T-helper 2 cell treated with Interferon-gamma antibody and Interleukin-4, amounts not matched to agents 5 μg/mL and 100 μg/mL, for 36 hours (primary cell): ENCODE measurements at regions not wholly inside any gene's neighbourhood (a gene's known extent, or its start where the extent isn't known, plus 50 kb on each side); places are given as distances from the start of the nearest gene placed in this dataset.
"Not testable (repeated sequence)": the region's sequence is repeated elsewhere in the genome, so short reads cannot be mapped to it uniquely, and the experiment has no call there.

Experiments
- DNase-seq: peaks from one replicate; pipeline ENCODE4 v3.0.0; 2021; ENCODE audit warnings: low spot score
- H3K27ac Mint-ChIP-seq: one replicate; pipeline ENCODE4 v1.8.0; 2021; ENCODE audit warnings: mild to moderate bottlenecking, mixed read lengths
- H3K27me3 Mint-ChIP-seq: one replicate; pipeline ENCODE4 v1.8.0; 2021; ENCODE audit warnings: low read depth, mixed read lengths
- H3K36me3 Mint-ChIP-seq: one replicate; pipeline ENCODE4 v1.8.0; 2021; ENCODE audit warnings: low read depth, mixed read lengths
- H3K4me1 Mint-ChIP-seq: one replicate; pipeline ENCODE4 v1.8.0; 2021; ENCODE audit warnings: low read depth, mixed read lengths
- H3K4me3 Mint-ChIP-seq: one replicate; pipeline ENCODE4 v1.8.0; 2022; ENCODE audit warnings: mild to moderate bottlenecking, moderate library complexity, mixed read lengths
- H3K9me3 Mint-ChIP-seq: one replicate; pipeline ENCODE4 v1.8.0; 2021; ENCODE audit warnings: mixed read lengths

- no peaks in the 10 kb centered on the region for H3K27me3 Mint-ChIP-seq
- no peaks in the 10 kb centered on the region for H3K4me1 Mint-ChIP-seq
- H3K9me3 Mint-ChIP-seq, result no peaks in the 10 kb centered on the region
- no peak overlapping the region for H3K4me3 Mint-ChIP-seq
- no peaks in the 10 kb centered on the region for H3K36me3 Mint-ChIP-seq
- H3K27ac Mint-ChIP-seq, result no peak overlapping the region
- no peak for DNase-seq
Observed at GRCh38 chr11:57903011-57903410, 120.7 kb upstream of the OR9Q1 start.

GRCh38 chr11:57903441-57904123 is 120.1 kb upstream of the OR9Q1 start:
- H3K4me3 Mint-ChIP-seq, result no peak overlapping the region
- H3K27me3 Mint-ChIP-seq, result no peaks in the 10 kb centered on the region
- H3K4me1 Mint-ChIP-seq, result no peaks in the 10 kb centered on the region
- no peak overlapping the region for H3K27ac Mint-ChIP-seq
- no peaks in the 10 kb centered on the region for H3K36me3 Mint-ChIP-seq
- H3K9me3 Mint-ChIP-seq, result no peaks in the 10 kb centered on the region
- DNase-seq, result peak; percentile 5

- no peaks in the 10 kb centered on the region for H3K4me1 Mint-ChIP-seq
Observed at GRCh38 chr11:57904376-57904775, 119.3 kb upstream of the OR9Q1 start.

GRCh38 chr11:57905439-57905838 is 118.2 kb upstream of the OR9Q1 start:
- Mint-ChIP-seq H3K9me3 (no peaks in the 10 kb centered on the region), H3K27me3 (no peaks in the 10 kb centered on the region), H3K4me1 (no peaks in the 10 kb centered on the region), H3K27ac (no peak overlapping the region), H3K36me3 (no peaks in the 10 kb centered on the region), H3K4me3 (no peak overlapping the region)
- DNase-seq, result no peak

More at GRCh38 chr11:57904376-57904775, 119.3 kb upstream of the OR9Q1 start:
- DNase-seq, result no peak
- Mint-ChIP-seq H3K9me3 (no peaks in the 10 kb centered on the region), H3K27ac (no peak overlapping the region), H3K36me3 (no peaks in the 10 kb centered on the region), H3K4me3 (no peak overlapping the region), H3K27me3 (no peaks in the 10 kb centered on the region)

- H3K27me3 Mint-ChIP-seq, DNase-seq, H3K9me3 Mint-ChIP-seq, H3K36me3 Mint-ChIP-seq, H3K27ac Mint-ChIP-seq, H3K4me3 Mint-ChIP-seq, H3K4me1 Mint-ChIP-seq: not testable (repeated sequence)
Observed at GRCh38 chr11:57908399-57908798, 115.3 kb upstream of the OR9Q1 start.

- DNase-seq, result not testable (repeated sequence)
Observed at GRCh38 chr11:57911522-57911921, 112.2 kb upstream of the OR9Q1 start.

GRCh38 chr11:57913715-57914704 is 109.7 kb upstream of the OR9Q1 start:
- Mint-ChIP-seq H3K4me3 (no peak overlapping the region), H3K4me1 (no peaks in the 10 kb centered on the region), H3K9me3 (no peaks in the 10 kb centered on the region), H3K36me3 (no peaks in the 10 kb centered on the region), H3K27me3 (no peaks in the 10 kb centered on the region), H3K27ac (no peak overlapping the region)
- no peak for DNase-seq

More at GRCh38 chr11:57911522-57911921, 112.2 kb upstream of the OR9Q1 start:
- H3K4me3 Mint-ChIP-seq, H3K27ac Mint-ChIP-seq, H3K36me3 Mint-ChIP-seq, H3K9me3 Mint-ChIP-seq, H3K4me1 Mint-ChIP-seq, H3K27me3 Mint-ChIP-seq: not testable (repeated sequence)

GRCh38 chr11:57917632-57918031 is 106.0 kb upstream of the OR9Q1 start:
- DNase-seq, result no peak
- H3K27ac Mint-ChIP-seq, result no peak overlapping the region
- H3K4me1 Mint-ChIP-seq, result no peaks in the 10 kb centered on the region
- H3K9me3 Mint-ChIP-seq, result no peaks in the 10 kb centered on the region
- no peaks in the 10 kb centered on the region for H3K27me3 Mint-ChIP-seq
- H3K4me3 Mint-ChIP-seq, result no peak overlapping the region
- H3K36me3 Mint-ChIP-seq, result no peaks in the 10 kb centered on the region

- Mint-ChIP-seq H3K27ac (no peak overlapping the region), H3K27me3 (no peaks in the 10 kb centered on the region), H3K9me3 (no peaks in the 10 kb centered on the region)
Observed at GRCh38 chr11:57920971-57921370, 102.7 kb upstream of the OR9Q1 start.

GRCh38 chr11:57932105-57932504 is 91.6 kb upstream of the OR9Q1 start:
- Mint-ChIP-seq H3K9me3 (no peaks in the 10 kb centered on the region), H3K4me3 (no peak overlapping the region), H3K4me1 (no peaks in the 10 kb centered on the region), H3K27ac (no peak overlapping the region), H3K36me3 (no peaks in the 10 kb centered on the region), H3K27me3 (no peaks in the 10 kb centered on the region)
- no peak for DNase-seq

More at GRCh38 chr11:57920971-57921370, 102.7 kb upstream of the OR9Q1 start:
- no peak for DNase-seq
- Mint-ChIP-seq H3K36me3 (no peaks in the 10 kb centered on the region), H3K4me1 (no peaks in the 10 kb centered on the region), H3K4me3 (no peak overlapping the region)

GRCh38 chr11:57935402-57936049 is 88.2 kb upstream of the OR9Q1 start:
- Mint-ChIP-seq H3K9me3 (no peaks in the 10 kb centered on the region), H3K36me3 (no peaks in the 10 kb centered on the region), H3K27ac (no peak overlapping the region), H3K4me1 (no peaks in the 10 kb centered on the region), H3K27me3 (no peaks in the 10 kb centered on the region), H3K4me3 (no peak overlapping the region)
- DNase-seq, result no peak

GRCh38 chr11:57936050-57936418 is 87.6 kb upstream of the OR9Q1 start:
- DNase-seq, result no peak
- H3K27ac Mint-ChIP-seq, result no peak overlapping the region
- H3K27me3 Mint-ChIP-seq, result no peaks in the 10 kb centered on the region
- H3K4me1 Mint-ChIP-seq, result no peaks in the 10 kb centered on the region
- no peak overlapping the region for H3K4me3 Mint-ChIP-seq
- H3K9me3 Mint-ChIP-seq, result no peaks in the 10 kb centered on the region
- no peaks in the 10 kb centered on the region for H3K36me3 Mint-ChIP-seq

- no peak for DNase-seq
- no peaks in the 10 kb centered on the region for H3K36me3 Mint-ChIP-seq
- H3K4me3 Mint-ChIP-seq, result no peak overlapping the region
- no peaks in the 10 kb centered on the region for H3K27me3 Mint-ChIP-seq
- no peaks in the 10 kb centered on the region for H3K4me1 Mint-ChIP-seq
- H3K9me3 Mint-ChIP-seq, result no peaks in the 10 kb centered on the region
- no peak overlapping the region for H3K27ac Mint-ChIP-seq
Observed at GRCh38 chr11:57937431-57937830, 86.2 kb upstream of the OR9Q1 start.

GRCh38 chr11:57938351-57938750 is 85.3 kb upstream of the OR9Q1 start:
- Mint-ChIP-seq H3K9me3 (no peaks in the 10 kb centered on the region), H3K36me3 (no peaks in the 10 kb centered on the region), H3K27ac (no peak overlapping the region), H3K27me3 (no peaks in the 10 kb centered on the region), H3K4me3 (no peak overlapping the region), H3K4me1 (no peaks in the 10 kb centered on the region)
- DNase-seq, result no peak
